Fibroblast of the aortic adventitia (primary cell): ENCODE measurements at regions not wholly inside any gene's neighbourhood (a gene's known extent, or its start where the extent isn't known, plus 50 kb on each side); places are given as distances from the start of the nearest gene placed in this dataset.

Experiments used
- DNase-seq: peaks from one replicate; pipeline ENCODE4 v3.0.0-alpha.2; 2010; ENCODE audit warnings: low read depth
- H3K4me3 ChIP-seq: 2 replicates; pipeline ENCODE4 v1.5.1; 2011; ENCODE audit warnings: low read depth, mild to moderate bottlenecking, control low read depth, low read length, moderate library complexity
- TF ChIP-seq, protein P1 (sequence below): IDR thresholded peaks from 2 replicates; pipeline ENCODE4 v1.5.1; 2011; ENCODE audit warnings: mild to moderate bottlenecking, low read length, control low read depth, inconsistent platforms; ENCODE audit not compliant: insufficient read depth

DNA sequence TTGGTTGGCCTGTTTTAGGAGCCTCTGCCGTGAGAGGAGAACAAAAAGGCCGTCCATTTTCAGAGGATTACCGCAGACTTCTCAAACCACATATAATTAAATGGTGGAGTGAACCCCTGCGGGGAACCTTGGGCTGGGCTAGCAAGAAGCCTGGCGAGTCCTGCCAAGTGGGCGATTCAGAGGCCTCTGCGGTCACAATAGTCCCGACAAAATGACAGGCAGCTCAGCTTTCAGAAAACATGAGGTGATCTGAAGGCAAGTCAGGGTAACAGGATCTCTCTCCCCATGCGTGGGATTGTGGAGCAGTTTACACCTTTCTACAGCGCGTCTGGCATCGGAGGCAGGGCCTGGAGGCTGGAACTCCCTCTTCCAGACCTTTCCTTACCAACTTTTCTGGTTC is 134.8 kb downstream of the ASB7 start:
- TF ChIP-seq, protein P1, sequence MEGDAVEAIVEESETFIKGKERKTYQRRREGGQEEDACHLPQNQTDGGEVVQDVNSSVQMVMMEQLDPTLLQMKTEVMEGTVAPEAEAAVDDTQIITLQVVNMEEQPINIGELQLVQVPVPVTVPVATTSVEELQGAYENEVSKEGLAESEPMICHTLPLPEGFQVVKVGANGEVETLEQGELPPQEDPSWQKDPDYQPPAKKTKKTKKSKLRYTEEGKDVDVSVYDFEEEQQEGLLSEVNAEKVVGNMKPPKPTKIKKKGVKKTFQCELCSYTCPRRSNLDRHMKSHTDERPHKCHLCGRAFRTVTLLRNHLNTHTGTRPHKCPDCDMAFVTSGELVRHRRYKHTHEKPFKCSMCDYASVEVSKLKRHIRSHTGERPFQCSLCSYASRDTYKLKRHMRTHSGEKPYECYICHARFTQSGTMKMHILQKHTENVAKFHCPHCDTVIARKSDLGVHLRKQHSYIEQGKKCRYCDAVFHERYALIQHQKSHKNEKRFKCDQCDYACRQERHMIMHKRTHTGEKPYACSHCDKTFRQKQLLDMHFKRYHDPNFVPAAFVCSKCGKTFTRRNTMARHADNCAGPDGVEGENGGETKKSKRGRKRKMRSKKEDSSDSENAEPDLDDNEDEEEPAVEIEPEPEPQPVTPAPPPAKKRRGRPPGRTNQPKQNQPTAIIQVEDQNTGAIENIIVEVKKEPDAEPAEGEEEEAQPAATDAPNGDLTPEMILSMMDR, result no peak
- H3K4me3 ChIP-seq, result no peak overlapping the region
- no peak for DNase-seq

DNA sequence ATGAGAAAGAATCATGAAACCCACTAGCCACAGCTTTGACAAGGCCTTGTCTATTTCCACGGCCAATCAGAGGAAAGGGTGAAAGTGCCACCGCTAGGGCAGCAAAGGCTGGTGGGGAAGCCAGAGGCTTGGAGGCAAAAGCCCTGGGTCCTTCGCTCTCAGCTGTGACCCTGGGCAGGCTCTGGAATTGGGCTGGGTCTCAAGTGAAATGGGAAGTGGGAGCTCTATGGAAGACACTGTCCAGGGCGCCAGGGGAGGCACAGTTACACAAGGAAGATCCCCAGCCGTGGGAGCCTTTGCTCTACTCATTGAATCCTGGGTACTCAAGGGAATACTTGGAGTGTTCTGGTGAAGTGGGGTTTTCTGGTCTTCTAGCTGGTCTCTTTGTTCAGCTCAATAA is 136.2 kb downstream of the ASB7 start:
- TF ChIP-seq, protein P1, result no peak
- no peak for DNase-seq
- no peak overlapping the region for H3K4me3 ChIP-seq

DNA sequence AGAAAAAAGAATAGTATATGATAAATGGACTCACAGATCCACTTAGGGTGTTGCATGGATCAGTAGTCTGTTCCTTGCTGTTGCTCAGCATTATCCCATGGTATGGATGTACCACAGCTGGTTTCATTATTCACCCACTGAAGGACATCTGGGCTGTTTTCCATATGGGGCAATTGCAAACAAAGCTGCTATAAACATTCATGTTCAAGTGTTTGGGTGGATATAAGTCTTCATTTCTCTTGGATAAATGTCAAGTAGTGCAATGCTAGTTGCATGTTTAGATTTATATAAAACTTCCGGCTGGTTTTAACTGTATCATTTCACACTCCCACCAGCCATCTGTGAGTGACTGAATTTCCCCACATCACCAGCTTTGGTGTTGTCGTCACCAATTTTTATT is 137.7 kb downstream of the ASB7 start:
- DNase-seq, result no peak
- H3K4me3 ChIP-seq, result no peak overlapping the region
- TF ChIP-seq, protein P1, result no peak

DNA sequence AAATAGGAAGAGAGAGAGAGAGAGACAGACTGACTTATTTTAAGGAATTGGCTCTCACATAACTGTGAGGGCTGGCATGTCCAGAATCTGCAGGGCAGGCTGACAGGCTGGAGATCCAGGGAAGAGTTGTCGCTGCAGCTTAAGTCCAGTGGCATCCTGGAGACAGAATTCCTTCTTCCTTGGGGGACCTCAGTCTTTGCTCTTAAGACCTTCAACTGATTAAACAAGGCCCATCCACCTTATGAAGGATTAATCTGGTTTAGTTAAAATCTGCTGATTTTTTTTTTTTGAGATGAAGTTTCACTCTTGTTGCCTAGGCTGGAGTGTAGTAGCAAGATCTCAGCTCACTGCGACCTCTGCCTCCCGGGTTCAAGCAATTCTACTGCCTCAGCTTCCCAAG is 128.0 kb upstream of the ALDH1A3 start:
- H3K4me3 ChIP-seq, result no peak overlapping the region
- DNase-seq, result no peak
- TF ChIP-seq, protein P1, result no peak

DNA sequence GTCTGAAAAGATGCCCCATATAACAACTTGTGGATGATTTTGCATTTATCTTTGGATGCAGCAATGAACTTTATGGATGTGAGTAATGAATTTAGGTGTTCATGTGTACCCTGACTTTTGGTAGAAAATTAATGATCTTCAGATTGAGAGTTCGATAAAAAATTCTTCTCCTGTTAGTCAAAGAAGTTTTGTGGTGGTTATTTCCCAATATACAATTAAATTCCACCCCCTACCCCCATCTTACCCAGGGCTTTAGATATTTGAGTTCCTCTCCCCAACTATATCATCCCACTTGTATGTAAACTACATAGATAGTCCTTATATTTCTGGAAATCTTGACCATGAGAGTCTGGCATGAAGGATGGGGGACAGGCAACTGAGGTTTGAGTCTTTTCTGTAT is 126.1 kb upstream of the ALDH1A3 start:
- TF ChIP-seq, protein P1, result no peak
- DNase-seq, result no peak

DNA sequence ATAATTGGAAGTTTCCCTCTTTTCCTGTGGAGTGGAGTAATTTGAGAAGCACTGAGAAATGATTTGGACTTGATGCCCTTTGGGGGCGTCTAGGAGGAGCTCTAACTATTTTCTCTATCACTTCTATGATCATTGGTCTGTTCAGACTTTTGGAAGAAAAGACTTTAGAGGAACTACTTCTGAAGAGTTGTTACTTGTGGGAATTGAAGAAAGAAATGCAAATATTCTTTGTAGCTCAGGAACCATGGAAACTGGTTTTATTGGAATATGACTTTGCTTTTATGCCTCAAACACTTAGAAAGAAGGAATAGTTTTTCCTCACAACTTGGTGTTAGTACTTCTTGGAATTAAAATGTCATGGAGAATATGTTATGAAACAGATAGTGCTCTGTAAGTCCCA is 122.0 kb upstream of the ALDH1A3 start:
- DNase-seq, result peak; percentile 11
- TF ChIP-seq, protein P1, result no peak
- H3K4me3 ChIP-seq, result no peak overlapping the region

More for the DNA sequence above, 126.1 kb upstream of the ALDH1A3 start:
- no peak overlapping the region for H3K4me3 ChIP-seq

DNA sequence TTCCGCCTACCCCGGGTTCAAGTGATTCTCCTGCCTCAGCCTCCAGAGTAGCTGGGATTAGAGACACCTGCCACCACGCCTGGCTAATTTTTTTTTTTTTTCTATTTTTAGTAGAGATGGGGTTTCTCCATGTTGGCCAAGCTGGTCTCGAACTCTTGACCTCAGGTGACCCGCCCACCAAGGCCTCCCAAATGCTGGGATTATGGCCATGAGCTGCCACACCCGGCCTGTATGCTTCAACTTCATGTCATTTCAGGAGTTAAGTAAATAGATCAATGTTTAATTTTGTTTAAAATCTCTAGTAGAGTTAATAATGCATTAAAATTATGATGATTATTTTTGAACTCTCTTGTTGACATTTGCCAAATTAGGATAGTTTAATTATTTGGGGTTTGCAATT is 121.1 kb upstream of the ALDH1A3 start:
- TF ChIP-seq, protein P1, result no peak
- DNase-seq, result no peak
- no peak overlapping the region for H3K4me3 ChIP-seq
